Duodenal mucosa (tissue), 2 donors: ENCODE measurements at regions not wholly inside any gene's neighbourhood (a gene's known extent, or its start where the extent isn't known, plus 50 kb on each side); places are given as distances from the start of the nearest gene placed in this dataset.

Experiments used
- H3K27ac ChIP-seq: one replicate; pipeline ENCODE4 v1.7.0; 2013; ENCODE audit warnings: low read depth, low read length
- H3K27me3 ChIP-seq, 2 donors: one replicate each; pipeline ENCODE4 v1.7.0; 2013; ENCODE audit warnings: low read length in 2 of 2, control low read depth in 1 of 2; ENCODE audit not compliant: insufficient read depth in 2 of 2, control insufficient read depth in 1 of 2
- H3K36me3 ChIP-seq, 2 donors: one replicate each; pipeline ENCODE4 v1.7.0; 2013; ENCODE audit warnings: low read length in 2 of 2, control low read depth in 1 of 2; ENCODE audit not compliant: insufficient read depth in 2 of 2, control insufficient read depth in 1 of 2
- H3K4me1 ChIP-seq, 2 donors: one replicate each; pipeline ENCODE4 v1.7.0; 2013; ENCODE audit warnings: low read length in 2 of 2, control low read depth in 1 of 2; ENCODE audit not compliant: insufficient read depth in 2 of 2, control insufficient read depth in 1 of 2
- H3K4me3 ChIP-seq, 2 donors: one replicate each; pipeline ENCODE4 v1.7.0; 2013; ENCODE audit warnings: low read length in 2 of 2, low read depth in 1 of 2
- H3K9ac ChIP-seq, 2 donors: one replicate each; pipeline ENCODE4 v1.7.0; 2013; ENCODE audit warnings: low read length in 2 of 2, low read depth in 1 of 2
- H3K9me3 ChIP-seq, 2 donors: one replicate each; pipeline ENCODE4 v1.7.0; 2013; ENCODE audit warnings: low read length in 2 of 2, control low read depth in 1 of 2; ENCODE audit not compliant: control insufficient read depth in 1 of 2

DNA sequence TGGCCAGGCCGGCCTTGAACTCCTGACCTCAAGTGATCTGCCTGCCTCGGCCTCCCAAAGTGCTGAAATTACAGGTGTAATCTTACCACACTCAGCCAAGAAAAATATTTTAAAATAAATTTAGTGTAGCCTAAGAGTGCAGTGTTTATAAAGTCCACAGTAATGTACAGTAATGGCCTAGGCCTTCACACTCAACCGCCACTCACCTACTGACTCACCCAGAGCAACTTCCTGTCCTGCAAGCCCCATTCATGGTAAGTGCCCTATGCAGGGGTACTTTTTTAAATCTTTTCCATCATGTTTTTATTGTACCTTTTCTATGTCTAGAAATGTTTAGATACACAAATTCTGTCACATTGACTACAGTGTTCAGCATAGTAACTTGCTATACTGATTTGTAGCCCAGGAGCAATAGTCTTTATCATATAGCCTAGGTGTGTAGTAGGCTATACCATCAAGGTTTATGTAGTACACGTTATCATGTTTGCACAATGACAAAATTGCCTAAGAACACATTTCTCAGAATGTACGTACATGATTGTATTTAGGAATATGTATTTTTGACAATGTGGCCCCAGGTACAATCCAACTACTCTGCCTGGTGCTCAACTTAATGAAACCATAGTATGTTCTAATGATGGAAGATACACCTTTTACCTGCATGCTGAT lies 455.2 kb downstream of the PCDH7 start:
- Histone ChIP-seq H3K9me3 (peaks cover 0 to 3% of the 10 kb centered on the region in 2 donors), H3K9ac (no peak overlapping the region), H3K36me3 (no peaks in the 10 kb centered on the region), H3K27ac (no peak overlapping the region), H3K4me3 (no peak overlapping the region), H3K27me3 (no peaks in the 10 kb centered on the region), H3K4me1 (no peaks in the 10 kb centered on the region)

- no peak overlapping the region for H3K4me3 ChIP-seq
- H3K9ac ChIP-seq = no peak overlapping the region
- H3K36me3 ChIP-seq = no peaks in the 10 kb centered on the region
- H3K27me3 ChIP-seq = no peaks in the 10 kb centered on the region
- H3K4me1 ChIP-seq = no peaks in the 10 kb centered on the region
- no peak overlapping the region for H3K27ac ChIP-seq
- peaks cover 3 to 6% of the 10 kb centered on the region in 2 donors for H3K9me3 ChIP-seq
Measured at GRCh38 chr4:31183256-31183655, 463.1 kb downstream of the PCDH7 start.

DNA sequence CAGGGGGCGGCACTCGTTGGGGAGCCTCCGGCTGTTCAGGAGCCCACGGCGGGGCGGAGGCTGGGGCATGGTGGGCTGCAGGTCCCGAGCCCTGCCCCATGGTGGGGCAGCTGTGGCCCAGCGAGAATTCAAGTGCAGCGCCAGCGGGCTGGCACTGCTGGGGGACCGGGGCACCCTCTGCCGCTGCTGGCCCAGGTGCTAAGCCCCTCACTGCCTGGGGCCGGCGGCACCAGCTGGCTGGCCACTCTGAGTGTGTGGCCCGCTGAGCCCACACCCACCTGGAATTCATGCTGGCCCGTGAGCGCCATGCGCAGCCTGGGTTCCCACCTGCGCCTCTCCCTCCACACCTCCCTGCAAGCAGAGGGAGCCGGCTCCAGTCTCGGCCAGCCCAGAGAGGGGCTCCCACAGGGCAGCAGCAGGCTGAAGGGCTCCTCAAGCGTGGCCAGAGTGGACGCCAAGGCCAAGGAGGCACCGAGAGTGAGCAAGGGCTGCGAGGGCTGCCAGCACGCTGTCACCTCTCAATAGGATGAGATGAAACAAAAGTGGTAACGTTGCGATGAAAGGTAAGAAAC lies 464.9 kb downstream of the PCDH7 start:
- Histone ChIP-seq H3K4me3 (no peak overlapping the region), H3K27ac (no peak overlapping the region), H3K9me3 (peaks cover 0 to 6% of the 10 kb centered on the region in 2 donors), H3K27me3 (no peaks in the 10 kb centered on the region), H3K4me1 (peaks cover under 1 to 4% of the 10 kb centered on the region in 2 donors), H3K9ac (no peak overlapping the region), H3K36me3 (no peaks in the 10 kb centered on the region)

DNA sequence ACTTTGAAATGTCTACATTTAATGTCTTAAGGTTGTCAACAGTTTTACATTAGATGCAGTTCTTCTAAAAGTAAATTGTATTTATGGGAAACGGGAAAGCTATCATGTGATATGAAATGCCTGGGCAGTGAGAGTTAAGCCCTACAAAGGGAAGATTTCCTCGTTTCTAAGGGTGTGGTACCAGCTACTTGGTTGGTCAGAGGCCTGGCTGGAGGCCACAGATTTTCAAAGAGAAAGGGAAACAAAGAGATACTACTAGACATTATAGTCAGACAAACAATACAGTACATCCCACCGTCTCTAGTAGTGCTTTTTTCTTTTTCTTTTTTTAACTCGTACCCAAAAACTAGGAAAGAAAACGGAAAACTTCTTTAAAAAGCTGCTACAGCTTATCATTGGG lies 467.8 kb downstream of the PCDH7 start:
- H3K27me3 ChIP-seq = no peaks in the 10 kb centered on the region
- H3K9ac ChIP-seq = no peak overlapping the region
- peaks cover 12 to 16% of the 10 kb centered on the region in 2 donors for H3K4me1 ChIP-seq
- H3K36me3 ChIP-seq = no peaks in the 10 kb centered on the region
- H3K9me3 ChIP-seq = peaks cover 0 to 6% of the 10 kb centered on the region in 2 donors
- no peak overlapping the region for H3K4me3 ChIP-seq
- no peak overlapping the region for H3K27ac ChIP-seq

GRCh38 chr4:31189938-31190337 lies 469.8 kb downstream of the PCDH7 start:
- peaks cover 18 to 28% of the 10 kb centered on the region in 2 donors for H3K4me1 ChIP-seq
- H3K36me3 ChIP-seq = no peaks in the 10 kb centered on the region
- no peaks in the 10 kb centered on the region for H3K27me3 ChIP-seq
- no peak overlapping the region for H3K27ac ChIP-seq
- H3K9ac ChIP-seq = no peak overlapping the region
- peaks cover 0 to 6% of the 10 kb centered on the region in 2 donors for H3K9me3 ChIP-seq
- H3K4me3 ChIP-seq = peak overlapping the region in 1 of 2 donors; percentile 17

- H3K9ac ChIP-seq = no peak overlapping the region
- peaks cover 18 to 28% of the 10 kb centered on the region in 2 donors for H3K4me1 ChIP-seq
- peak overlapping the region; percentile 16 to 17 for H3K4me3 ChIP-seq
- no peak overlapping the region for H3K27ac ChIP-seq
- H3K9me3 ChIP-seq = peaks cover 0 to under 1% of the 10 kb centered on the region in 2 donors
- H3K36me3 ChIP-seq = no peaks in the 10 kb centered on the region
- no peaks in the 10 kb centered on the region for H3K27me3 ChIP-seq
Measured at GRCh38 chr4:31190671-31191070, 470.5 kb downstream of the PCDH7 start.

GRCh38 chr4:31192341-31192740 lies 472.2 kb downstream of the PCDH7 start:
- Histone ChIP-seq H3K9ac (no peak overlapping the region), H3K36me3 (no peaks in the 10 kb centered on the region), H3K27me3 (no peaks in the 10 kb centered on the region), H3K4me3 (no peak overlapping the region), H3K27ac (no peak overlapping the region), H3K4me1 (peaks cover 18 to 28% of the 10 kb centered on the region in 2 donors), H3K9me3 (no peaks in the 10 kb centered on the region)

- Histone ChIP-seq H3K9ac (no peak overlapping the region), H3K9me3 (no peaks in the 10 kb centered on the region), H3K27me3 (no peaks in the 10 kb centered on the region), H3K36me3 (no peaks in the 10 kb centered on the region), H3K4me1 (peaks cover 18 to 28% of the 10 kb centered on the region in 2 donors), H3K27ac (no peak overlapping the region), H3K4me3 (no peak overlapping the region)
Measured at GRCh38 chr4:31193521-31193920, 473.4 kb downstream of the PCDH7 start.

DNA sequence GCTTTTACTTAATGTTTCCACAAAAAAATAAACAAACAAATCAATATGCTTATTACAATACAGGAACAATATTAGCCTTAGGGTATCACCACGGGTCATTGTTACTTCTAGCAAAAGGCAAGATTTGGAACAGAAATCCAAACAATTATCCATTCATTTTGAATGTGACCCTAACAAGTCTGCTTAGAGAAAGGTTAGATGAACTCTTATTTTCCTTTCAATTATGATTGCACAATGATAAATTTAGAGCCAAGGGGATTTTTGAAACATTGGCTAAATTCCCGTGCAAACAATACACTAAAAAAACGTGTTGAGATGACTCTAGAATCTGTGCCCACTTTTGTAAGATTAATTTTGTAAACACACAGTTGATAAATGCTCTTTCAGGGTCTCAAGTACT lies 474.7 kb downstream of the PCDH7 start:
- Histone ChIP-seq H3K27me3 (no peaks in the 10 kb centered on the region), H3K4me1 (peaks cover 18 to 26% of the 10 kb centered on the region in 2 donors), H3K9me3 (peaks cover 9 to 10% of the 10 kb centered on the region in 2 donors), H3K4me3 (no peak overlapping the region), H3K36me3 (no peaks in the 10 kb centered on the region), H3K9ac (no peak overlapping the region), H3K27ac (no peak overlapping the region)

GRCh38 chr4:31199644-31200043 lies 479.5 kb downstream of the PCDH7 start:
- Histone ChIP-seq H3K27me3 (no peaks in the 10 kb centered on the region), H3K4me1 (peaks cover 0 to 2% of the 10 kb centered on the region in 2 donors), H3K27ac (no peak overlapping the region), H3K36me3 (no peaks in the 10 kb centered on the region), H3K4me3 (no peak overlapping the region), H3K9ac (no peak overlapping the region), H3K9me3 (peaks cover 10% of the 10 kb centered on the region in 2 donors)
